ENCODE measurements at regions not wholly inside any gene's neighbourhood (a gene's known extent, or its start where the extent isn't known, plus 50 kb on each side); places are given as distances from the start of the nearest gene placed in this dataset.

GRCh38 chr16:85374571-85374872, 238.6 kb upstream of the GSE1 start:
- no peak for TF ChIP-seq PAX5 (IDR thresholded peaks at IDR 0.05; ENCODE audit: insufficient read depth, low read length, severe bottlenecking)
- no peak for TF ChIP-seq POLR2A (IDR thresholded peaks at IDR 0.05; ENCODE audit: low read depth, low read length)
- TF ChIP-seq SPI1 (IDR thresholded peaks at IDR 0.05; ENCODE audit: low read depth, low read length), result no peak
- TF ChIP-seq POU2F2 (IDR thresholded peaks at IDR 0.05; ENCODE audit: low read depth, low read length), result no peak
- no peak for TF ChIP-seq TAF1 (IDR thresholded peaks at IDR 0.05; ENCODE audit: low read depth, low read length)
- no peak for TF ChIP-seq POLR2AphosphoS5 (IDR thresholded peaks at IDR 0.05; ENCODE audit: low read depth, low read length)
- FAIRE-seq (no peak), DNase-seq (ENCODE audit: insufficient read length, low spot score) (no peak)

GRCh38 chr16:85375282-85375681, 237.8 kb upstream of the GSE1 start:
- no peak for TF ChIP-seq POLR2AphosphoS5 (IDR thresholded peaks at IDR 0.05; ENCODE audit: low read depth, low read length)
- no peak for TF ChIP-seq POU2F2 (IDR thresholded peaks at IDR 0.05; ENCODE audit: low read depth, low read length)
- TF ChIP-seq TAF1 (IDR thresholded peaks at IDR 0.05; ENCODE audit: low read depth, low read length), result no peak
- TF ChIP-seq PAX5 (IDR thresholded peaks at IDR 0.05; ENCODE audit: insufficient read depth, low read length, severe bottlenecking), result no peak
- no peak for TF ChIP-seq POLR2A (IDR thresholded peaks at IDR 0.05; ENCODE audit: low read depth, low read length)
- TF ChIP-seq SPI1 (IDR thresholded peaks at IDR 0.05; ENCODE audit: low read depth, low read length), result no peak
- FAIRE-seq, result no peak
- DNase-seq (ENCODE audit: insufficient read length, low spot score), result no peak

GRCh38 chr16:85376292-85377095, 236.6 kb upstream of the GSE1 start:
- FAIRE-seq, result no peak
- DNase-seq (ENCODE audit: insufficient read length, low spot score), result no peak
- no peak for TF ChIP-seq POLR2A (IDR thresholded peaks at IDR 0.05; ENCODE audit: low read depth, low read length)
- TF ChIP-seq POLR2AphosphoS5 (IDR thresholded peaks at IDR 0.05; ENCODE audit: low read depth, low read length), result no peak
- no peak for TF ChIP-seq POU2F2 (IDR thresholded peaks at IDR 0.05; ENCODE audit: low read depth, low read length)
- no peak for TF ChIP-seq SPI1 (IDR thresholded peaks at IDR 0.05; ENCODE audit: low read depth, low read length)
- TF ChIP-seq TAF1 (IDR thresholded peaks at IDR 0.05; ENCODE audit: low read depth, low read length), result no peak
- TF ChIP-seq PAX5 (IDR thresholded peaks at IDR 0.05; ENCODE audit: insufficient read depth, low read length, severe bottlenecking), result no peak

- DNase-seq (ENCODE audit: insufficient read length, low spot score) (no peak), FAIRE-seq (no peak)
- no peak for TF ChIP-seq POU2F2 (IDR thresholded peaks at IDR 0.05; ENCODE audit: low read depth, low read length)
- TF ChIP-seq PAX5 (IDR thresholded peaks at IDR 0.05; ENCODE audit: insufficient read depth, low read length, severe bottlenecking), result no peak
- no peak for TF ChIP-seq SPI1 (IDR thresholded peaks at IDR 0.05; ENCODE audit: low read depth, low read length)
- TF ChIP-seq POLR2AphosphoS5 (IDR thresholded peaks at IDR 0.05; ENCODE audit: low read depth, low read length), result no peak
- no peak for TF ChIP-seq TAF1 (IDR thresholded peaks at IDR 0.05; ENCODE audit: low read depth, low read length)
- TF ChIP-seq POLR2A (IDR thresholded peaks at IDR 0.05; ENCODE audit: low read depth, low read length), result no peak
Observed at GRCh38 chr16:85377388-85378144, 235.6 kb upstream of the GSE1 start.

- no peak for TF ChIP-seq PAX5 (IDR thresholded peaks at IDR 0.05; ENCODE audit: insufficient read depth, low read length, severe bottlenecking)
- no peak for TF ChIP-seq POLR2AphosphoS5 (IDR thresholded peaks at IDR 0.05; ENCODE audit: low read depth, low read length)
- no peak for TF ChIP-seq POU2F2 (IDR thresholded peaks at IDR 0.05; ENCODE audit: low read depth, low read length)
- no peak for TF ChIP-seq SPI1 (IDR thresholded peaks at IDR 0.05; ENCODE audit: low read depth, low read length)
- no peak for TF ChIP-seq POLR2A (IDR thresholded peaks at IDR 0.05; ENCODE audit: low read depth, low read length)
- DNase-seq (ENCODE audit: insufficient read length, low spot score) (no peak), FAIRE-seq (no peak)
Observed at GRCh38 chr16:85378145-85379040, 234.7 kb upstream of the GSE1 start.

- FAIRE-seq (no peak), DNase-seq (ENCODE audit: insufficient read length, low spot score) (no peak)
- TF ChIP-seq POLR2AphosphoS5 (IDR thresholded peaks at IDR 0.05; ENCODE audit: low read depth, low read length), result no peak
- no peak for TF ChIP-seq POLR2A (IDR thresholded peaks at IDR 0.05; ENCODE audit: low read depth, low read length)
- no peak for TF ChIP-seq TAF1 (IDR thresholded peaks at IDR 0.05; ENCODE audit: low read depth, low read length)
- TF ChIP-seq SPI1 (IDR thresholded peaks at IDR 0.05; ENCODE audit: low read depth, low read length), result no peak
- TF ChIP-seq POU2F2 (IDR thresholded peaks at IDR 0.05; ENCODE audit: low read depth, low read length), result no peak
- no peak for TF ChIP-seq PAX5 (IDR thresholded peaks at IDR 0.05; ENCODE audit: insufficient read depth, low read length, severe bottlenecking)
Observed at GRCh38 chr16:85379041-85380001, 233.8 kb upstream of the GSE1 start.

GRCh38 chr16:85380002-85380395, 233.1 kb upstream of the GSE1 start:
- no peak for TF ChIP-seq TAF1 (IDR thresholded peaks at IDR 0.05; ENCODE audit: low read depth, low read length)
- TF ChIP-seq POLR2AphosphoS5 (IDR thresholded peaks at IDR 0.05; ENCODE audit: low read depth, low read length), result no peak
- TF ChIP-seq PAX5 (IDR thresholded peaks at IDR 0.05; ENCODE audit: insufficient read depth, low read length, severe bottlenecking), result no peak
- no peak for TF ChIP-seq POLR2A (IDR thresholded peaks at IDR 0.05; ENCODE audit: low read depth, low read length)
- TF ChIP-seq SPI1 (IDR thresholded peaks at IDR 0.05; ENCODE audit: low read depth, low read length), result no peak
- no peak for TF ChIP-seq POU2F2 (IDR thresholded peaks at IDR 0.05; ENCODE audit: low read depth, low read length)
- no peak for DNase-seq (ENCODE audit: insufficient read length, low spot score)

More at GRCh38 chr16:85380002-85380395, 233.1 kb upstream of the GSE1 start:
- FAIRE-seq, result no peak

All from GM12891 (cell line).